HT1080 (cell line): ENCODE measurements at regions not wholly inside any gene's neighbourhood (a gene's known extent, or its start where the extent isn't known, plus 50 kb on each side); places are given as distances from the start of the nearest gene placed in this dataset.
"Not testable (repeated sequence)": the region's sequence is repeated elsewhere in the genome, so short reads cannot be mapped to it uniquely, and the experiment has no call there.

ENCODE experiments used
- DNase-seq: peaks from one replicate; pipeline ENCODE4 v3.0.0-alpha.2; 2015; ENCODE audit warnings: low read depth

- no peak for DNase-seq
Observed at GRCh38 chr3:104349836-104350235, 1016.9 kb upstream of the ALCAM start.

- DNase-seq: no peak
Observed at GRCh38 chr3:104353951-104354350, 1012.8 kb upstream of the ALCAM start.

GRCh38 chr3:104359546-104359945, 1007.2 kb upstream of the ALCAM start:
- peak; percentile 77 for DNase-seq

- no peak for DNase-seq
Observed at GRCh38 chr3:104360038-104360437, 1006.7 kb upstream of the ALCAM start.

GRCh38 chr3:104361748-104362147, 1005.0 kb upstream of the ALCAM start:
- not testable (repeated sequence) for DNase-seq

- no peak for DNase-seq
Observed at GRCh38 chr3:104362319-104362718, 1004.4 kb upstream of the ALCAM start.

- no peak for DNase-seq
Observed at GRCh38 chr3:104367000-104367399, 999.7 kb upstream of the ALCAM start.

- DNase-seq: no peak
Observed at GRCh38 chr3:104368760-104369159, 997.9 kb upstream of the ALCAM start.

GRCh38 chr3:104385421-104385820, 981.3 kb upstream of the ALCAM start:
- no peak for DNase-seq

GRCh38 chr3:104388619-104389018, 978.1 kb upstream of the ALCAM start:
- no peak for DNase-seq

- no peak for DNase-seq
Observed at GRCh38 chr3:104392327-104392726, 974.4 kb upstream of the ALCAM start.

GRCh38 chr3:104396974-104397669, 969.6 kb upstream of the ALCAM start:
- DNase-seq: peak; percentile 63

- DNase-seq: no peak
Observed at GRCh38 chr3:104397713-104398112, 969.0 kb upstream of the ALCAM start.

- no peak for DNase-seq
Observed at GRCh38 chr3:104402902-104403301, 963.8 kb upstream of the ALCAM start.

- DNase-seq: no peak
Observed at GRCh38 chr3:104411757-104412156, 955.0 kb upstream of the ALCAM start.

- no peak for DNase-seq
Observed at GRCh38 chr3:104412608-104413580, 953.8 kb upstream of the ALCAM start.

- DNase-seq: no peak
Observed at GRCh38 chr3:104428337-104428925, 938.3 kb upstream of the ALCAM start.

- DNase-seq: no peak
Observed at GRCh38 chr3:104429727-104430126, 937.0 kb upstream of the ALCAM start.

- no peak for DNase-seq
Observed at GRCh38 chr3:104436506-104436905, 930.2 kb upstream of the ALCAM start.

- peak; percentile 78 for DNase-seq
Observed at GRCh38 chr3:104437131-104437750, 929.5 kb upstream of the ALCAM start.

- peak; percentile 42 for DNase-seq
Observed at GRCh38 chr3:104437891-104438290, 928.8 kb upstream of the ALCAM start.

GRCh38 chr3:104438706-104439105, 928.0 kb upstream of the ALCAM start:
- DNase-seq: no peak
